ENCODE measurements at regions not wholly inside any gene's neighbourhood (a gene's known extent, or its start where the extent isn't known, plus 50 kb on each side); places are given as distances from the start of the nearest gene placed in this dataset.
A peak's percentile ranks its signal among the peaks of the same experiment; 100 is the strongest.

GRCh38 chr4:181599134-181599533 is 644.1 kb upstream of the TENM3 start:
- Histone ChIP-seq H3K9me3 (replicated peaks in 1 of 2; ENCODE audit: control insufficient read depth in 2 of 2, insufficient read depth in 1 of 2, low read depth in 1 of 2, low read length in 2 of 2) (no peaks in the 10 kb centered on the region), H3K9ac (ENCODE audit: low read depth, low read length, poor library complexity) (no peak overlapping the region), H3K14ac (ENCODE audit: low read length) (no peak overlapping the region), H3K4me1 (ENCODE audit: control insufficient read depth in 2 of 2, insufficient read depth in 1 of 2, low read depth in 1 of 2, low read length in 2 of 2) (no peaks in the 10 kb centered on the region), H3K36me3 (replicated peaks in 1 of 2; ENCODE audit: control insufficient read depth in 2 of 2, insufficient read depth in 2 of 2, low read length in 2 of 2) (no peaks in the 10 kb centered on the region), H3K4me2 (ENCODE audit: insufficient read depth, low read length, poor library complexity, severe bottlenecking) (no peak overlapping the region), H3K4ac (ENCODE audit: low read length) (no peak overlapping the region), H3K4me3 (ENCODE audit: low read length in 2 of 2) (no peak overlapping the region), H4K8ac (ENCODE audit: low read depth, low read length) (no peak overlapping the region), H3K18ac (ENCODE audit: low read length) (no peak overlapping the region), H2BK5ac (ENCODE audit: low read length) (no peak overlapping the region), H2AFZ (ENCODE audit: low read length) (peak overlapping the region; percentile 3), H3K23ac (ENCODE audit: low read depth, low read length, poor library complexity) (no peak overlapping the region), H4K91ac (ENCODE audit: low read depth, low read length, poor library complexity) (no peak overlapping the region), H2BK12ac (ENCODE audit: low read length) (no peak overlapping the region), H2BK120ac (ENCODE audit: low read depth, low read length) (no peak overlapping the region), H3K27ac (replicated peaks; ENCODE audit: low read length) (no peak overlapping the region), H2BK15ac (ENCODE audit: low read length) (no peak overlapping the region), H3K27me3 (ENCODE audit: control insufficient read depth in 3 of 3, insufficient read depth in 3 of 3, low read depth in 1 of 3, low read length in 3 of 3) (no peaks in the 10 kb centered on the region), H3K79me1 (ENCODE audit: low read depth, low read length) (no peaks in the 10 kb centered on the region), H2AK5ac (ENCODE audit: low read depth, low read length) (no peak overlapping the region)
- DNase-seq (ENCODE audit: low spot score), result no peak
- WGBS, 2 donors (ENCODE audit: extremely low coverage in 2 of 2, insufficient read length in 2 of 2, insufficient replicate concordance in 1 of 2), result no CpG with 5 or more reads among the region's 6 CpGs

GRCh38 chr4:181601103-181601502 is 642.1 kb upstream of the TENM3 start:
- no peak overlapping the region for H3K9ac ChIP-seq (ENCODE audit: low read depth, low read length, poor library complexity)
- no peak overlapping the region for H4K8ac ChIP-seq (ENCODE audit: low read depth, low read length)
- no peak overlapping the region for H2BK12ac ChIP-seq (ENCODE audit: low read length)
- H3K18ac ChIP-seq (ENCODE audit: low read length), result no peak overlapping the region
- H3K23ac ChIP-seq (ENCODE audit: low read depth, low read length, poor library complexity), result no peak overlapping the region
- no peak overlapping the region for H2AFZ ChIP-seq (ENCODE audit: low read length)
- H2BK120ac ChIP-seq (ENCODE audit: low read depth, low read length), result no peak overlapping the region
- no peak overlapping the region for H2AK5ac ChIP-seq (ENCODE audit: low read depth, low read length)
- peaks cover 0 to 2% of the 10 kb centered on the region in 2 donors for H3K9me3 ChIP-seq (replicated peaks in 1 of 2; ENCODE audit: control insufficient read depth in 2 of 2, insufficient read depth in 1 of 2, low read depth in 1 of 2, low read length in 2 of 2)
- no peak overlapping the region for H3K14ac ChIP-seq (ENCODE audit: low read length)
- H3K27ac ChIP-seq (replicated peaks; ENCODE audit: low read length), result no peak overlapping the region
- H3K4ac ChIP-seq (ENCODE audit: low read length), result no peak overlapping the region
- peaks cover 0 to 3% (median 0%) of the 10 kb centered on the region in 3 experiments for H3K27me3 ChIP-seq (ENCODE audit: control insufficient read depth in 3 of 3, insufficient read depth in 3 of 3, low read depth in 1 of 3, low read length in 3 of 3)
- no peak overlapping the region for H2BK5ac ChIP-seq (ENCODE audit: low read length)
- no peak overlapping the region for H2BK15ac ChIP-seq (ENCODE audit: low read length)
- no peak for DNase-seq (ENCODE audit: low spot score)
- H3K4me2 ChIP-seq (ENCODE audit: insufficient read depth, low read length, poor library complexity, severe bottlenecking), result no peak overlapping the region
- no peak overlapping the region for H4K91ac ChIP-seq (ENCODE audit: low read depth, low read length, poor library complexity)
- WGBS, 2 donors (ENCODE audit: extremely low coverage in 2 of 2, insufficient read length in 2 of 2, insufficient replicate concordance in 1 of 2), result no CpG with 5 or more reads among the region's 2 CpGs
- H3K4me1 ChIP-seq (ENCODE audit: control insufficient read depth in 2 of 2, insufficient read depth in 1 of 2, low read depth in 1 of 2, low read length in 2 of 2), result peaks cover 0 to 1% of the 10 kb centered on the region in 2 donors
- no peak overlapping the region for H3K4me3 ChIP-seq (ENCODE audit: low read length in 2 of 2)
- H3K79me1 ChIP-seq (ENCODE audit: low read depth, low read length), result no peaks in the 10 kb centered on the region
- no peaks in the 10 kb centered on the region for H3K36me3 ChIP-seq (replicated peaks in 1 of 2; ENCODE audit: control insufficient read depth in 2 of 2, insufficient read depth in 2 of 2, low read length in 2 of 2)

- Histone ChIP-seq H3K23ac (ENCODE audit: low read depth, low read length, poor library complexity) (no peak overlapping the region), H2BK15ac (ENCODE audit: low read length) (no peak overlapping the region), H2BK5ac (ENCODE audit: low read length) (no peak overlapping the region), H3K27ac (replicated peaks; ENCODE audit: low read length) (no peak overlapping the region), H3K36me3 (replicated peaks in 1 of 2; ENCODE audit: control insufficient read depth in 2 of 2, insufficient read depth in 2 of 2, low read length in 2 of 2) (no peaks in the 10 kb centered on the region), H3K79me1 (ENCODE audit: low read depth, low read length) (no peaks in the 10 kb centered on the region), H3K4me1 (ENCODE audit: control insufficient read depth in 2 of 2, insufficient read depth in 1 of 2, low read depth in 1 of 2, low read length in 2 of 2) (peaks cover 0 to 6% of the 10 kb centered on the region in 2 donors), H3K9me3 (replicated peaks in 1 of 2; ENCODE audit: control insufficient read depth in 2 of 2, insufficient read depth in 1 of 2, low read depth in 1 of 2, low read length in 2 of 2) (peaks cover 0 to 3% of the 10 kb centered on the region in 2 donors), H4K8ac (ENCODE audit: low read depth, low read length) (no peak overlapping the region), H3K4me3 (ENCODE audit: low read length in 2 of 2) (no peak overlapping the region), H2BK120ac (ENCODE audit: low read depth, low read length) (no peak overlapping the region), H3K27me3 (ENCODE audit: control insufficient read depth in 3 of 3, insufficient read depth in 3 of 3, low read depth in 1 of 3, low read length in 3 of 3) (peaks cover 0 to 3% (median 0%) of the 10 kb centered on the region in 3 experiments), H3K14ac (ENCODE audit: low read length) (no peak overlapping the region), H2AK5ac (ENCODE audit: low read depth, low read length) (no peak overlapping the region), H3K4me2 (ENCODE audit: insufficient read depth, low read length, poor library complexity, severe bottlenecking) (no peak overlapping the region), H2AFZ (ENCODE audit: low read length) (no peak overlapping the region), H4K91ac (ENCODE audit: low read depth, low read length, poor library complexity) (no peak overlapping the region), H2BK12ac (ENCODE audit: low read length) (no peak overlapping the region), H3K9ac (ENCODE audit: low read depth, low read length, poor library complexity) (no peak overlapping the region), H3K18ac (ENCODE audit: low read length) (no peak overlapping the region), H3K4ac (ENCODE audit: low read length) (no peak overlapping the region)
- DNase-seq (ENCODE audit: low spot score), result no peak
- WGBS, 2 donors (ENCODE audit: extremely low coverage in 2 of 2, insufficient read length in 2 of 2, insufficient replicate concordance in 1 of 2), result no CpG with 5 or more reads among the region's 4 CpGs
These were observed 638.7 kb upstream of the TENM3 start for GRCh38 chr4:181604546-181604945.

GRCh38 chr4:181606300-181606699 is 636.9 kb upstream of the TENM3 start:
- Histone ChIP-seq H2BK5ac (ENCODE audit: low read length) (no peak overlapping the region), H3K23ac (ENCODE audit: low read depth, low read length, poor library complexity) (no peak overlapping the region), H3K27me3 (ENCODE audit: control insufficient read depth in 3 of 3, insufficient read depth in 3 of 3, low read depth in 1 of 3, low read length in 3 of 3) (peaks cover 0 to 3% (median 0%) of the 10 kb centered on the region in 3 experiments), H3K4me2 (ENCODE audit: insufficient read depth, low read length, poor library complexity, severe bottlenecking) (no peak overlapping the region), H3K9ac (ENCODE audit: low read depth, low read length, poor library complexity) (no peak overlapping the region), H2AFZ (ENCODE audit: low read length) (peak overlapping the region; percentile 9), H3K9me3 (replicated peaks in 1 of 2; ENCODE audit: control insufficient read depth in 2 of 2, insufficient read depth in 1 of 2, low read depth in 1 of 2, low read length in 2 of 2) (peaks cover 0 to 3% of the 10 kb centered on the region in 2 donors), H2BK120ac (ENCODE audit: low read depth, low read length) (no peak overlapping the region), H4K91ac (ENCODE audit: low read depth, low read length, poor library complexity) (no peak overlapping the region), H4K8ac (ENCODE audit: low read depth, low read length) (no peak overlapping the region), H3K14ac (ENCODE audit: low read length) (no peak overlapping the region), H3K27ac (replicated peaks; ENCODE audit: low read length) (no peak overlapping the region), H3K4ac (ENCODE audit: low read length) (no peak overlapping the region), H2BK12ac (ENCODE audit: low read length) (no peak overlapping the region), H3K36me3 (replicated peaks in 1 of 2; ENCODE audit: control insufficient read depth in 2 of 2, insufficient read depth in 2 of 2, low read length in 2 of 2) (no peaks in the 10 kb centered on the region), H3K4me3 (ENCODE audit: low read length in 2 of 2) (peak overlapping the region in 1 of 2 donors; percentile 14), H3K79me1 (ENCODE audit: low read depth, low read length) (no peaks in the 10 kb centered on the region), H3K4me1 (ENCODE audit: control insufficient read depth in 2 of 2, insufficient read depth in 1 of 2, low read depth in 1 of 2, low read length in 2 of 2) (peaks cover 0 to 6% of the 10 kb centered on the region in 2 donors), H2BK15ac (ENCODE audit: low read length) (no peak overlapping the region), H2AK5ac (ENCODE audit: low read depth, low read length) (no peak overlapping the region), H3K18ac (ENCODE audit: low read length) (no peak overlapping the region)
- no CpG with 5 or more reads among the region's 1 CpG for WGBS, 2 donors (ENCODE audit: extremely low coverage in 2 of 2, insufficient read length in 2 of 2, insufficient replicate concordance in 1 of 2)
- no peak for DNase-seq (ENCODE audit: low spot score)

Measured in neuronal stem cell (in vitro differentiated cells).